ENCODE measurements at regions not wholly inside any gene's neighbourhood (a gene's known extent, or its start where the extent isn't known, plus 50 kb on each side); places are given as distances from the start of the nearest gene placed in this dataset.

DNA sequence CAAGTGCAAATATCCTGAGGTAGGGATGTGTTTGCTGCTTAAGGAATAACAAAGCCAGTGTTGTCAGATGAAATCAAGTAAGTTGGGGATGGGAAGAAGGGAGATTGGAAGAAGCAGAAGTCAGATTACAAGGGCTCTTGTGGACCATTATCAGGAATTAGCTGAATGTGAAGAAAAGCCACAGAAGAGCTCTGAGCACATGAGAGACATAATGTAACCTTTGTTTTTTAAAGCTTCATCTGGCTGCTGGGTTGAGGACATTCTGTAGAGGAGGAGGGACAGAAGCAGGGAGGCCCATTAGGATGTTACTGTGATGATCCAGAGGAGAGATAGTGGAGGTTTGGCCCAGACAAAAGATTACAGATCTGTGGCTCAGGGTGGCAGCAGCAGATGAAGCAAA lies 111.7 kb downstream of the DUSP10 start:
- TF ChIP-seq, protein P1, sequence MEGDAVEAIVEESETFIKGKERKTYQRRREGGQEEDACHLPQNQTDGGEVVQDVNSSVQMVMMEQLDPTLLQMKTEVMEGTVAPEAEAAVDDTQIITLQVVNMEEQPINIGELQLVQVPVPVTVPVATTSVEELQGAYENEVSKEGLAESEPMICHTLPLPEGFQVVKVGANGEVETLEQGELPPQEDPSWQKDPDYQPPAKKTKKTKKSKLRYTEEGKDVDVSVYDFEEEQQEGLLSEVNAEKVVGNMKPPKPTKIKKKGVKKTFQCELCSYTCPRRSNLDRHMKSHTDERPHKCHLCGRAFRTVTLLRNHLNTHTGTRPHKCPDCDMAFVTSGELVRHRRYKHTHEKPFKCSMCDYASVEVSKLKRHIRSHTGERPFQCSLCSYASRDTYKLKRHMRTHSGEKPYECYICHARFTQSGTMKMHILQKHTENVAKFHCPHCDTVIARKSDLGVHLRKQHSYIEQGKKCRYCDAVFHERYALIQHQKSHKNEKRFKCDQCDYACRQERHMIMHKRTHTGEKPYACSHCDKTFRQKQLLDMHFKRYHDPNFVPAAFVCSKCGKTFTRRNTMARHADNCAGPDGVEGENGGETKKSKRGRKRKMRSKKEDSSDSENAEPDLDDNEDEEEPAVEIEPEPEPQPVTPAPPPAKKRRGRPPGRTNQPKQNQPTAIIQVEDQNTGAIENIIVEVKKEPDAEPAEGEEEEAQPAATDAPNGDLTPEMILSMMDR (conservative IDR thresholded peaks at IDR 0.05; ENCODE audit: low read depth, low read length): no peak
- TF ChIP-seq EZH2phosphoT487 (IDR thresholded peaks at IDR 0.05; ENCODE audit: borderline replicate concordance, low read length): no peak
- no peak for TF ChIP-seq EZH2 (IDR thresholded peaks at IDR 0.05; ENCODE audit: low read length, unreplicated experiment)

All from PC-3 (cell line).